GM23338 (cell line): ENCODE measurements at regions not wholly inside any gene's neighbourhood (a gene's known extent, or its start where the extent isn't known, plus 50 kb on each side); places are given as distances from the start of the nearest gene placed in this dataset.

ENCODE experiments used
- ATAC-seq: fragments of 200-7000 bp; cut with Tn5 transposase; 3 replicates; pipeline ENCODE4 v1.9.1; 2020
- DNase-seq: peaks from one replicate; pipeline ENCODE4 v3.0.0-alpha.2; 2015; ENCODE audit warnings: low spot score
- H2AFZ ChIP-seq: fragments of 200-600 bp; sonication (generic); 2 replicates; pipeline ENCODE4 v1.8.0; 2016; ENCODE audit warnings: antibody characterized with exemption, mild to moderate bottlenecking, moderate library complexity
- H3F3A ChIP-seq: fragments of 200-600 bp; sonication (generic); replicated peaks from 2 replicates; pipeline ENCODE4 v1.8.0; 2017; ENCODE audit warnings: antibody characterized with exemption, mixed run types, low read depth
- H3K27ac ChIP-seq: fragments of 200-600 bp; sonication (generic); 2 replicates; pipeline ENCODE4 v1.6.1; 2016; ENCODE audit warnings: low read depth
- H3K27me3 ChIP-seq: fragments of 200-600 bp; sonication (generic); 2 replicates; pipeline ENCODE4 v1.8.0; 2016; ENCODE audit warnings: mild to moderate bottlenecking, mixed run types, moderate library complexity; ENCODE audit not compliant: insufficient read depth
- H3K36me3 ChIP-seq: fragments of 200-600 bp; sonication (generic); 2 replicates; pipeline ENCODE4 v1.8.0; 2016; ENCODE audit warnings: mild to moderate bottlenecking; ENCODE audit not compliant: insufficient read depth
- H3K4me1 ChIP-seq: fragments of 200-600 bp; sonication (generic); 2 replicates; pipeline ENCODE4 v1.8.0; 2016; ENCODE audit warnings: mild to moderate bottlenecking, moderate library complexity; ENCODE audit not compliant: insufficient read depth
- H3K4me2 ChIP-seq: fragments of 200-600 bp; sonication (generic); 2 replicates; pipeline ENCODE4 v1.7.1; 2017; ENCODE audit warnings: mixed run types
- H3K4me3 ChIP-seq: fragments of 200-600 bp; sonication (generic); 2 replicates; pipeline ENCODE4 v1.6.1; 2016; ENCODE audit warnings: mixed run types
- H3K79me2 ChIP-seq: fragments of 200-600 bp; sonication (generic); replicated peaks from 2 replicates; pipeline ENCODE4 v1.8.0; 2017; ENCODE audit warnings: mild to moderate bottlenecking; ENCODE audit not compliant: insufficient read depth
- H3K9me2 ChIP-seq: fragments of 200-600 bp; sonication (generic); 2 replicates; pipeline ENCODE4 v1.8.0; 2017; ENCODE audit not compliant: insufficient read depth
- H4K20me1 ChIP-seq: fragments of 200-600 bp; sonication (generic); replicated peaks from 2 replicates; pipeline ENCODE4 v1.8.0; 2017; ENCODE audit warnings: mild to moderate bottlenecking; ENCODE audit not compliant: insufficient read depth
- H3K27ac Mint-ChIP-seq: 2 replicates; pipeline ENCODE4 v1.8.0; 2020; ENCODE audit warnings: inconsistent platforms, mild to moderate bottlenecking, moderate library complexity, mixed read lengths
- H3K27me3 Mint-ChIP-seq: 3 replicates; pipeline ENCODE4 v1.8.0; 2022; ENCODE audit warnings: low read depth, mild to moderate bottlenecking, moderate library complexity, mixed read lengths, inconsistent platforms; ENCODE audit not compliant: insufficient read depth, poor library complexity
- H3K36me3 Mint-ChIP-seq: 3 replicates; pipeline ENCODE4 v1.8.0; 2021; ENCODE audit warnings: low read depth, mild to moderate bottlenecking, inconsistent platforms, moderate library complexity, mixed read lengths
- H3K4me1 Mint-ChIP-seq: 3 replicates; pipeline ENCODE4 v1.8.0; 2020; ENCODE audit warnings: mild to moderate bottlenecking, inconsistent platforms, mixed read lengths
- H3K4me3 Mint-ChIP-seq: 3 replicates; pipeline ENCODE4 v1.8.0; 2021; ENCODE audit warnings: moderate library complexity, mild to moderate bottlenecking, inconsistent platforms, mixed read lengths
- H3K9me3 Mint-ChIP-seq: 3 replicates; pipeline ENCODE4 v1.8.0; 2020; ENCODE audit warnings: moderate library complexity, mild to moderate bottlenecking, inconsistent platforms, mixed read lengths
- CREB1 ChIP-seq: fragments of 250-450 bp; sonication (Bioruptor Pico); IDR thresholded peaks from 2 replicates; pipeline ENCODE4 v1.5.0; 2020; ENCODE audit warnings: low read depth, mild to moderate bottlenecking, moderate library complexity
- EZH2phosphoT487 ChIP-seq: fragments of 200-600 bp; sonication (generic); IDR thresholded peaks from one replicate; pipeline ENCODE4 v1.8.1; 2018; ENCODE audit warnings: antibody characterized with exemption; ENCODE audit not compliant: unreplicated experiment
- JUNB ChIP-seq: IDR thresholded peaks from one replicate; pipeline ENCODE4 v1.6.1; 2016; ENCODE audit warnings: antibody characterized with exemption; ENCODE audit not compliant: unreplicated experiment
- POLR2AphosphoS5 ChIP-seq: IDR thresholded peaks from 2 replicates; pipeline ENCODE4 v1.6.1; 2016; ENCODE audit warnings: antibody characterized with exemption, low read depth
- ZNF114 ChIP-seq: fragments of 250-450 bp; sonication (Bioruptor Pico); IDR thresholded peaks from 2 replicates; pipeline ENCODE4 v1.5.0; 2020; ENCODE audit warnings: mild to moderate bottlenecking, moderate library complexity
- TF ChIP-seq, protein P1 (sequence below): IDR thresholded peaks from one replicate; pipeline ENCODE4 v1.6.1; 2018; ENCODE audit warnings: antibody characterized with exemption; ENCODE audit not compliant: unreplicated experiment
- TF ChIP-seq, protein P2 (sequence below), 2 experiments: fragments of 200-600 bp in 1 of 2; sonication (generic) in 1 of 2; conservative IDR thresholded peaks; 2 replicates each; pipeline versions ENCODE4 v1.5.1 to v1.6.1; 2016 to 2017; ENCODE audit warnings: antibody characterized with exemption in 2 of 2, low read depth in 2 of 2, mild to moderate bottlenecking in 2 of 2, moderate library complexity in 1 of 2
- TF ChIP-seq, protein P3 (sequence below): fragments of 250-450 bp; sonication (Bioruptor Pico); IDR thresholded peaks from 2 replicates; pipeline ENCODE4 v1.5.0; 2020; ENCODE audit warnings: mild to moderate bottlenecking, moderate library complexity

DNA sequence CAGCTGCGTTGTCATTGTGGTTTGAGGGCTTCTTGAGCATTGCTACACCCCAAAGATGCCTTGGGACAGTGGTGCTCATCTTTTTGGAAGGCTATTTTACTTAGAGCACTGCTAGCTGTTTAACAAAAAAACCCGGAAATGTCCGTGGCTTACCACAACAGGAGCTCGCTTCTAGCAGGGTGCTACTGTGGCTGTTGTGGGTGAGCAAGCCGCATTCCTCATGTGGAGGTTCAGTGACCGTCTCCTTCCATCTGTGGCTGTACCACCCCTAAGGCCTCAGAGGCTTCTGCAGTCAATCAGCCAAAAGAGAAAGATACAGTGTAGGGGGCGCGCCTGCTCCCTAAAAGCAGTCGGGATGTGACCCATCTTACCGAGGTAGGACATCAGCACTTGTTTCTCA lies 1004.2 kb downstream of the UQCRFS1 start:
- Mint-ChIP-seq H3K36me3 (no peaks in the 10 kb centered on the region; the same call in 2 of the 3 replicates), H3K27me3 (peaks cover 1% of the 10 kb centered on the region), H3K27ac (no peak overlapping the region), H3K9me3 (no peaks in the 10 kb centered on the region; the same call in 2 of the 3 replicates), H3K4me3 (no peak overlapping the region), H3K4me1 (no peaks in the 10 kb centered on the region)
- no peaks in the 10 kb centered on the region for H3K36me3 ChIP-seq
- no peaks in the 10 kb centered on the region for H3K27me3 ChIP-seq
- H3K79me2 ChIP-seq, result no peaks in the 10 kb centered on the region
- ATAC-seq (peak; percentile 36; the same call in 1 of the 3 replicates), DNase-seq (peak; percentile 8)
- no peaks in the 10 kb centered on the region for H3K4me1 ChIP-seq
- TF ChIP-seq, protein P1, sequence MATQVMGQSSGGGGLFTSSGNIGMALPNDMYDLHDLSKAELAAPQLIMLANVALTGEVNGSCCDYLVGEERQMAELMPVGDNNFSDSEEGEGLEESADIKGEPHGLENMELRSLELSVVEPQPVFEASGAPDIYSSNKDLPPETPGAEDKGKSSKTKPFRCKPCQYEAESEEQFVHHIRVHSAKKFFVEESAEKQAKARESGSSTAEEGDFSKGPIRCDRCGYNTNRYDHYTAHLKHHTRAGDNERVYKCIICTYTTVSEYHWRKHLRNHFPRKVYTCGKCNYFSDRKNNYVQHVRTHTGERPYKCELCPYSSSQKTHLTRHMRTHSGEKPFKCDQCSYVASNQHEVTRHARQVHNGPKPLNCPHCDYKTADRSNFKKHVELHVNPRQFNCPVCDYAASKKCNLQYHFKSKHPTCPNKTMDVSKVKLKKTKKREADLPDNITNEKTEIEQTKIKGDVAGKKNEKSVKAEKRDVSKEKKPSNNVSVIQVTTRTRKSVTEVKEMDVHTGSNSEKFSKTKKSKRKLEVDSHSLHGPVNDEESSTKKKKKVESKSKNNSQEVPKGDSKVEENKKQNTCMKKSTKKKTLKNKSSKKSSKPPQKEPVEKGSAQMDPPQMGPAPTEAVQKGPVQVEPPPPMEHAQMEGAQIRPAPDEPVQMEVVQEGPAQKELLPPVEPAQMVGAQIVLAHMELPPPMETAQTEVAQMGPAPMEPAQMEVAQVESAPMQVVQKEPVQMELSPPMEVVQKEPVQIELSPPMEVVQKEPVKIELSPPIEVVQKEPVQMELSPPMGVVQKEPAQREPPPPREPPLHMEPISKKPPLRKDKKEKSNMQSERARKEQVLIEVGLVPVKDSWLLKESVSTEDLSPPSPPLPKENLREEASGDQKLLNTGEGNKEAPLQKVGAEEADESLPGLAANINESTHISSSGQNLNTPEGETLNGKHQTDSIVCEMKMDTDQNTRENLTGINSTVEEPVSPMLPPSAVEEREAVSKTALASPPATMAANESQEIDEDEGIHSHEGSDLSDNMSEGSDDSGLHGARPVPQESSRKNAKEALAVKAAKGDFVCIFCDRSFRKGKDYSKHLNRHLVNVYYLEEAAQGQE, result no peak
- TF ChIP-seq, protein P2, sequence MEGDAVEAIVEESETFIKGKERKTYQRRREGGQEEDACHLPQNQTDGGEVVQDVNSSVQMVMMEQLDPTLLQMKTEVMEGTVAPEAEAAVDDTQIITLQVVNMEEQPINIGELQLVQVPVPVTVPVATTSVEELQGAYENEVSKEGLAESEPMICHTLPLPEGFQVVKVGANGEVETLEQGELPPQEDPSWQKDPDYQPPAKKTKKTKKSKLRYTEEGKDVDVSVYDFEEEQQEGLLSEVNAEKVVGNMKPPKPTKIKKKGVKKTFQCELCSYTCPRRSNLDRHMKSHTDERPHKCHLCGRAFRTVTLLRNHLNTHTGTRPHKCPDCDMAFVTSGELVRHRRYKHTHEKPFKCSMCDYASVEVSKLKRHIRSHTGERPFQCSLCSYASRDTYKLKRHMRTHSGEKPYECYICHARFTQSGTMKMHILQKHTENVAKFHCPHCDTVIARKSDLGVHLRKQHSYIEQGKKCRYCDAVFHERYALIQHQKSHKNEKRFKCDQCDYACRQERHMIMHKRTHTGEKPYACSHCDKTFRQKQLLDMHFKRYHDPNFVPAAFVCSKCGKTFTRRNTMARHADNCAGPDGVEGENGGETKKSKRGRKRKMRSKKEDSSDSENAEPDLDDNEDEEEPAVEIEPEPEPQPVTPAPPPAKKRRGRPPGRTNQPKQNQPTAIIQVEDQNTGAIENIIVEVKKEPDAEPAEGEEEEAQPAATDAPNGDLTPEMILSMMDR (conservative IDR thresholded peaks at IDR 0.05; ENCODE audit: low read depth in 2 of 2), result peak in 1 of 2 experiments; percentile 42; a peak in 2 of 4 replicates
- no peak overlapping the region for H3K4me2 ChIP-seq
- no peaks in the 10 kb centered on the region for H3F3A ChIP-seq
- no peaks in the 10 kb centered on the region; the same call in none of the 2 replicates for H3K9me2 ChIP-seq
- no peak overlapping the region for H3K4me3 ChIP-seq
- H4K20me1 ChIP-seq, result no peaks in the 10 kb centered on the region
- H3K27ac ChIP-seq, result no peak overlapping the region
- peak overlapping the region; percentile 38; the same call in 1 of the 2 replicates for H2AFZ ChIP-seq

DNA sequence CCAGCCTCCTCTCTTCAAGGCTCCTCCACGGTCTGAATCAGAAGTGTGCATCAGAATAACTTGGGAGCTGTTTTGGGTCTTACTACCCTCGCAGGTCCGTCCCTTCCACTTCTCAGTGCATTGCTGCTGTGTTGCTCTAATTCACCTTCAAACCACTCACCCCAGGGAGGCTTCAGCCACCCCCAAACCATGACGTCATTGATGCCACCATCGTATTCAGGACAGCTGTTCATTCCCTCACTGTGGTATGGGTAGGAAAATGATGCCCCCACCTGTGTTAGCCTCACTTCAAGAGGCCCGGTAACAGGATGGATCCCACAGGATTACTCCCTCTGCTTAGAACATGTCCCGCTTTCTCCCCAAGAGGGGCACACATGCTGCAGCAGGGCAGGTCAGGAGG lies 1005.7 kb downstream of the UQCRFS1 start:
- peaks cover under 1% of the 10 kb centered on the region for H3K9me2 ChIP-seq
- no peaks in the 10 kb centered on the region for H3K4me1 ChIP-seq
- H3K27ac Mint-ChIP-seq, result no peak overlapping the region
- no peaks in the 10 kb centered on the region; the same call in 2 of the 3 replicates for H3K36me3 Mint-ChIP-seq
- no peaks in the 10 kb centered on the region for H3K27me3 ChIP-seq
- ATAC-seq, result no peak
- peaks cover 1% of the 10 kb centered on the region for H3K27me3 Mint-ChIP-seq
- no peaks in the 10 kb centered on the region for H3K36me3 ChIP-seq
- H3F3A ChIP-seq, result no peaks in the 10 kb centered on the region
- no peak overlapping the region for H3K4me2 ChIP-seq
- H2AFZ ChIP-seq, result no peak overlapping the region
- peaks cover 2% of the 10 kb centered on the region; the same call in 1 of the 3 replicates for H3K9me3 Mint-ChIP-seq
- H3K4me3 Mint-ChIP-seq, result no peak overlapping the region
- no peak overlapping the region for H3K4me3 ChIP-seq
- no peak overlapping the region for H3K27ac ChIP-seq
- DNase-seq, result no peak
- H3K79me2 ChIP-seq, result no peaks in the 10 kb centered on the region
- H4K20me1 ChIP-seq, result no peaks in the 10 kb centered on the region
- no peaks in the 10 kb centered on the region for H3K4me1 Mint-ChIP-seq
- TF ChIP-seq EZH2phosphoT487 (no peak), ZNF114 (CRISPR knock-in tag) (no peak), CREB1 (CRISPR knock-in tag) (no peak), POLR2AphosphoS5 (no peak), JUNB (no peak)
- TF ChIP-seq, protein P3, sequence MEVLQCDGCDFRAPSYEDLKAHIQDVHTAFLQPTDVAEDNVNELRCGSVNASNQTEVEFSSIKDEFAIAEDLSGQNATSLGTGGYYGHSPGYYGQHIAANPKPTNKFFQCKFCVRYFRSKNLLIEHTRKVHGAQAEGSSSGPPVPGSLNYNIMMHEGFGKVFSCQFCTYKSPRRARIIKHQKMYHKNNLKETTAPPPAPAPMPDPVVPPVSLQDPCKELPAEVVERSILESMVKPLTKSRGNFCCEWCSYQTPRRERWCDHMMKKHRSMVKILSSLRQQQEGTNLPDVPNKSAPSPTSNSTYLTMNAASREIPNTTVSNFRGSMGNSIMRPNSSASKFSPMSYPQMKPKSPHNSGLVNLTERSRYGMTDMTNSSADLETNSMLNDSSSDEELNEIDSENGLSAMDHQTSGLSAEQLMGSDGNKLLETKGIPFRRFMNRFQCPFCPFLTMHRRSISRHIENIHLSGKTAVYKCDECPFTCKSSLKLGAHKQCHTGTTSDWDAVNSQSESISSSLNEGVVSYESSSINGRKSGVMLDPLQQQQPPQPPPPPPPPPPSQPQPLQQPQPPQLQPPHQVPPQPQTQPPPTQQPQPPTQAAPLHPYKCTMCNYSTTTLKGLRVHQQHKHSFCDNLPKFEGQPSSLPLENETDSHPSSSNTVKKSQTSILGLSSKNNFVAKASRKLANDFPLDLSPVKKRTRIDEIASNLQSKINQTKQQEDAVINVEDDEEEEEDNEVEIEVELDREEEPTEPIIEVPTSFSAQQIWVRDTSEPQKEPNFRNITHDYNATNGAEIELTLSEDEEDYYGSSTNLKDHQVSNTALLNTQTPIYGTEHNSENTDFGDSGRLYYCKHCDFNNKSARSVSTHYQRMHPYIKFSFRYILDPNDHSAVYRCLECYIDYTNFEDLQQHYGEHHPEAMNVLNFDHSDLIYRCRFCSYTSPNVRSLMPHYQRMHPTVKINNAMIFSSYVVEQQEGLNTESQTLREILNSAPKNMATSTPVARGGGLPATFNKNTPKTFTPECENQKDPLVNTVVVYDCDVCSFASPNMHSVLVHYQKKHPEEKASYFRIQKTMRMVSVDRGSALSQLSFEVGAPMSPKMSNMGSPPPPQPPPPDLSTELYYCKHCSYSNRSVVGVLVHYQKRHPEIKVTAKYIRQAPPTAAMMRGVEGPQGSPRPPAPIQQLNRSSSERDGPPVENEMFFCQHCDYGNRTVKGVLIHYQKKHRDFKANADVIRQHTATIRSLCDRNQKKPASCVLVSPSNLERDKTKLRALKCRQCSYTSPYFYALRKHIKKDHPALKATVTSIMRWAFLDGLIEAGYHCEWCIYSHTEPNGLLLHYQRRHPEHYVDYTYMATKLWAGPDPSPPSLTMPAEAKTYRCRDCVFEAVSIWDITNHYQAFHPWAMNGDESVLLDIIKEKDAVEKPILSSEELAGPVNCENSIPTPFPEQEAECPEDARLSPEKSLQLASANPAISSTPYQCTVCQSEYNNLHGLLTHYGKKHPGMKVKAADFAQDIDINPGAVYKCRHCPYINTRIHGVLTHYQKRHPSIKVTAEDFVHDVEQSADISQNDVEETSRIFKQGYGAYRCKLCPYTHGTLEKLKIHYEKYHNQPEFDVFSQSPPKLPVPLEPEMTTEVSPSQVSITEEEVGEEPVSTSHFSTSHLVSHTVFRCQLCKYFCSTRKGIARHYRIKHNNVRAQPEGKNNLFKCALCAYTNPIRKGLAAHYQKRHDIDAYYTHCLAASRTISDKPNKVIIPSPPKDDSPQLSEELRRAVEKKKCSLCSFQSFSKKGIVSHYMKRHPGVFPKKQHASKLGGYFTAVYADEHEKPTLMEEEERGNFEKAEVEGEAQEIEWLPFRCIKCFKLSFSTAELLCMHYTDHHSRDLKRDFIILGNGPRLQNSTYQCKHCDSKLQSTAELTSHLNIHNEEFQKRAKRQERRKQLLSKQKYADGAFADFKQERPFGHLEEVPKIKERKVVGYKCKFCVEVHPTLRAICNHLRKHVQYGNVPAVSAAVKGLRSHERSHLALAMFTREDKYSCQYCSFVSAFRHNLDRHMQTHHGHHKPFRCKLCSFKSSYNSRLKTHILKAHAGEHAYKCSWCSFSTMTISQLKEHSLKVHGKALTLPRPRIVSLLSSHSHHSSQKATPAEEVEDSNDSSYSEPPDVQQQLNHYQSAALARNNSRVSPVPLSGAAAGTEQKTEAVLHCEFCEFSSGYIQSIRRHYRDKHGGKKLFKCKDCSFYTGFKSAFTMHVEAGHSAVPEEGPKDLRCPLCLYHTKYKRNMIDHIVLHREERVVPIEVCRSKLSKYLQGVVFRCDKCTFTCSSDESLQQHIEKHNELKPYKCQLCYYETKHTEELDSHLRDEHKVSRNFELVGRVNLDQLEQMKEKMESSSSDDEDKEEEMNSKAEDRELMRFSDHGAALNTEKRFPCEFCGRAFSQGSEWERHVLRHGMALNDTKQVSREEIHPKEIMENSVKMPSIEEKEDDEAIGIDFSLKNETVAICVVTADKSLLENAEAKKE (CRISPR knock-in tag), result no peak
